ENCODE measurements at regions not wholly inside any gene's neighbourhood (a gene's known extent, or its start where the extent isn't known, plus 50 kb on each side); places are given as distances from the start of the nearest gene placed in this dataset.

GRCh38 chr2:239533569-239534316, 132.9 kb upstream of the HDAC4 start:
- TF ChIP-seq CTCF (IDR thresholded peaks at IDR 0.05) (no peak), POLR2A (IDR thresholded peaks at IDR 0.05) (no peak)
